ENCODE measurements at regions not wholly inside any gene's neighbourhood (a gene's known extent, or its start where the extent isn't known, plus 50 kb on each side); places are given as distances from the start of the nearest gene placed in this dataset.

- peaks cover 2% of the 10 kb centered on the region for H3K36me3 Mint-ChIP-seq (ENCODE audit: insufficient read depth)
- H3K27ac Mint-ChIP-seq = no peak overlapping the region
- H3K27me3 Mint-ChIP-seq = peaks cover 0 to 8% of the 10 kb centered on the region in 2 donors
- H3K9me3 Mint-ChIP-seq = no peaks in the 10 kb centered on the region
- no peaks in the 10 kb centered on the region for H3K4me1 Mint-ChIP-seq (ENCODE audit: low read depth in 2 of 2)
- DNase-seq (no peak), ATAC-seq (replicated peaks) (no peak)
- H3K4me3 Mint-ChIP-seq = no peak overlapping the region
Measured at GRCh38 chr4:163582703-163583102, 88.2 kb downstream of the TMA16 start.

- no peaks in the 10 kb centered on the region for H3K9me3 Mint-ChIP-seq
Measured at GRCh38 chr4:163587867-163588266, 93.4 kb downstream of the TMA16 start.

GRCh38 chr4:163588532-163588931 lies 94.0 kb downstream of the TMA16 start:
- H3K27ac Mint-ChIP-seq = no peak overlapping the region
- no peaks in the 10 kb centered on the region for H3K36me3 Mint-ChIP-seq (ENCODE audit: insufficient read depth)
- H3K4me1 Mint-ChIP-seq (ENCODE audit: low read depth in 2 of 2) = no peaks in the 10 kb centered on the region
- no peak for ATAC-seq (replicated peaks)
- no peak for DNase-seq
- no peak overlapping the region for H3K4me3 Mint-ChIP-seq
- H3K27me3 Mint-ChIP-seq = peaks cover 0 to 32% of the 10 kb centered on the region in 2 donors
- no peaks in the 10 kb centered on the region for H3K9me3 Mint-ChIP-seq

More at GRCh38 chr4:163587867-163588266, 93.4 kb downstream of the TMA16 start:
- Mint-ChIP-seq H3K27me3 (peaks cover 0 to 28% of the 10 kb centered on the region in 2 donors), H3K36me3 (ENCODE audit: insufficient read depth) (no peaks in the 10 kb centered on the region), H3K27ac (no peak overlapping the region), H3K4me3 (no peak overlapping the region), H3K4me1 (ENCODE audit: low read depth in 2 of 2) (no peaks in the 10 kb centered on the region)
- DNase-seq (no peak), ATAC-seq (replicated peaks) (no peak)

GRCh38 chr4:163590103-163590502 lies 95.6 kb downstream of the TMA16 start:
- Mint-ChIP-seq H3K36me3 (ENCODE audit: insufficient read depth) (no peaks in the 10 kb centered on the region), H3K27me3 (peaks cover 0 to 23% of the 10 kb centered on the region in 2 donors), H3K4me1 (ENCODE audit: low read depth in 2 of 2) (no peaks in the 10 kb centered on the region), H3K9me3 (no peaks in the 10 kb centered on the region), H3K4me3 (no peak overlapping the region), H3K27ac (no peak overlapping the region)
- DNase-seq (no peak), ATAC-seq (replicated peaks) (no peak)

GRCh38 chr4:163590619-163591264 lies 96.3 kb downstream of the TMA16 start:
- no peaks in the 10 kb centered on the region for H3K4me1 Mint-ChIP-seq (ENCODE audit: low read depth in 2 of 2)
- no peak overlapping the region for H3K4me3 Mint-ChIP-seq
- ATAC-seq (replicated peaks) (no peak), DNase-seq (no peak)
- H3K36me3 Mint-ChIP-seq (ENCODE audit: insufficient read depth) = no peaks in the 10 kb centered on the region
- H3K9me3 Mint-ChIP-seq = no peaks in the 10 kb centered on the region
- no peak overlapping the region for H3K27ac Mint-ChIP-seq
- H3K27me3 Mint-ChIP-seq = peaks cover 0 to 23% of the 10 kb centered on the region in 2 donors

GRCh38 chr4:163591614-163592020 lies 97.1 kb downstream of the TMA16 start:
- H3K27ac Mint-ChIP-seq = no peak overlapping the region
- no peaks in the 10 kb centered on the region for H3K4me1 Mint-ChIP-seq (ENCODE audit: low read depth in 2 of 2)
- H3K27me3 Mint-ChIP-seq = peaks cover 0 to 23% of the 10 kb centered on the region in 2 donors
- DNase-seq (no peak), ATAC-seq (replicated peaks) (peak; percentile 43)
- H3K36me3 Mint-ChIP-seq (ENCODE audit: insufficient read depth) = no peaks in the 10 kb centered on the region
- no peaks in the 10 kb centered on the region for H3K9me3 Mint-ChIP-seq
- no peak overlapping the region for H3K4me3 Mint-ChIP-seq

GRCh38 chr4:163592212-163592611 lies 97.7 kb downstream of the TMA16 start:
- no peaks in the 10 kb centered on the region for H3K4me1 Mint-ChIP-seq (ENCODE audit: low read depth in 2 of 2)
- no peaks in the 10 kb centered on the region for H3K36me3 Mint-ChIP-seq (ENCODE audit: insufficient read depth)
- no peaks in the 10 kb centered on the region for H3K9me3 Mint-ChIP-seq
- no peak overlapping the region for H3K27ac Mint-ChIP-seq
- peaks cover 0 to 23% of the 10 kb centered on the region in 2 donors for H3K27me3 Mint-ChIP-seq
- no peak for ATAC-seq (replicated peaks)
- no peak overlapping the region for H3K4me3 Mint-ChIP-seq
- DNase-seq = no peak

GRCh38 chr4:163595580-163595979 lies 101.1 kb downstream of the TMA16 start:
- Mint-ChIP-seq H3K27ac (no peak overlapping the region), H3K4me1 (ENCODE audit: low read depth in 2 of 2) (no peaks in the 10 kb centered on the region), H3K9me3 (no peaks in the 10 kb centered on the region), H3K4me3 (no peak overlapping the region), H3K27me3 (peaks cover 0 to 20% of the 10 kb centered on the region in 2 donors), H3K36me3 (ENCODE audit: insufficient read depth) (no peaks in the 10 kb centered on the region)
- no peak for ATAC-seq (replicated peaks)
- no peak for DNase-seq

GRCh38 chr4:163598028-163598427 lies 103.5 kb downstream of the TMA16 start:
- DNase-seq (no peak), ATAC-seq (replicated peaks) (no peak)
- Mint-ChIP-seq H3K36me3 (ENCODE audit: insufficient read depth) (no peaks in the 10 kb centered on the region), H3K4me1 (ENCODE audit: low read depth in 2 of 2) (no peaks in the 10 kb centered on the region), H3K9me3 (no peaks in the 10 kb centered on the region), H3K27me3 (peaks cover 0 to 2% of the 10 kb centered on the region in 2 donors), H3K27ac (no peak overlapping the region), H3K4me3 (no peak overlapping the region)

GRCh38 chr4:163598489-163598888 lies 104.0 kb downstream of the TMA16 start:
- no peak for DNase-seq
- Mint-ChIP-seq H3K4me3 (no peak overlapping the region), H3K9me3 (no peaks in the 10 kb centered on the region), H3K27ac (no peak overlapping the region), H3K36me3 (ENCODE audit: insufficient read depth) (no peaks in the 10 kb centered on the region), H3K27me3 (no peaks in the 10 kb centered on the region), H3K4me1 (ENCODE audit: low read depth in 2 of 2) (no peaks in the 10 kb centered on the region)
- ATAC-seq (replicated peaks) = no peak

GRCh38 chr4:163600727-163601126 lies 106.2 kb downstream of the TMA16 start:
- H3K4me3 Mint-ChIP-seq = no peak overlapping the region
- H3K9me3 Mint-ChIP-seq = no peaks in the 10 kb centered on the region
- H3K36me3 Mint-ChIP-seq (ENCODE audit: insufficient read depth) = no peaks in the 10 kb centered on the region
- H3K4me1 Mint-ChIP-seq (ENCODE audit: low read depth in 2 of 2) = no peaks in the 10 kb centered on the region
- ATAC-seq (replicated peaks) = no peak
- DNase-seq = no peak
- H3K27ac Mint-ChIP-seq = no peak overlapping the region
- H3K27me3 Mint-ChIP-seq = peaks cover 10 to 11% of the 10 kb centered on the region in 2 donors

- Mint-ChIP-seq H3K27ac (no peak overlapping the region), H3K4me3 (no peak overlapping the region), H3K4me1 (ENCODE audit: low read depth in 2 of 2) (no peaks in the 10 kb centered on the region), H3K36me3 (ENCODE audit: insufficient read depth) (no peaks in the 10 kb centered on the region), H3K9me3 (no peaks in the 10 kb centered on the region), H3K27me3 (peaks cover 10 to 11% of the 10 kb centered on the region in 2 donors)
- no peak for DNase-seq
- ATAC-seq (replicated peaks) = no peak
Measured at GRCh38 chr4:163603257-163603656, 108.8 kb downstream of the TMA16 start.

GRCh38 chr4:163606896-163607691 lies 112.6 kb downstream of the TMA16 start:
- ATAC-seq (replicated peaks) = no peak
- no peak for DNase-seq
- H3K4me1 Mint-ChIP-seq (ENCODE audit: low read depth in 2 of 2) = no peaks in the 10 kb centered on the region

GRCh38 chr4:163609019-163609418 lies 114.5 kb downstream of the TMA16 start:
- Mint-ChIP-seq H3K4me1 (ENCODE audit: low read depth in 2 of 2) (no peaks in the 10 kb centered on the region), H3K36me3 (ENCODE audit: insufficient read depth) (no peaks in the 10 kb centered on the region), H3K9me3 (no peaks in the 10 kb centered on the region), H3K4me3 (no peak overlapping the region), H3K27me3 (peaks cover 10 to 14% of the 10 kb centered on the region in 2 donors), H3K27ac (no peak overlapping the region)
- ATAC-seq (replicated peaks) (no peak), DNase-seq (no peak)

More at GRCh38 chr4:163606896-163607691, 112.6 kb downstream of the TMA16 start:
- H3K27me3 Mint-ChIP-seq = peaks cover 10 to 11% of the 10 kb centered on the region in 2 donors
- no peaks in the 10 kb centered on the region for H3K9me3 Mint-ChIP-seq
- no peaks in the 10 kb centered on the region for H3K36me3 Mint-ChIP-seq (ENCODE audit: insufficient read depth)
- no peak overlapping the region for H3K27ac Mint-ChIP-seq
- no peak overlapping the region for H3K4me3 Mint-ChIP-seq

Data from effector memory CD8-positive, alpha-beta T cell (primary cell).